ENCODE measurements at regions not wholly inside any gene's neighbourhood (a gene's known extent, or its start where the extent isn't known, plus 50 kb on each side); places are given as distances from the start of the nearest gene placed in this dataset.

DNA sequence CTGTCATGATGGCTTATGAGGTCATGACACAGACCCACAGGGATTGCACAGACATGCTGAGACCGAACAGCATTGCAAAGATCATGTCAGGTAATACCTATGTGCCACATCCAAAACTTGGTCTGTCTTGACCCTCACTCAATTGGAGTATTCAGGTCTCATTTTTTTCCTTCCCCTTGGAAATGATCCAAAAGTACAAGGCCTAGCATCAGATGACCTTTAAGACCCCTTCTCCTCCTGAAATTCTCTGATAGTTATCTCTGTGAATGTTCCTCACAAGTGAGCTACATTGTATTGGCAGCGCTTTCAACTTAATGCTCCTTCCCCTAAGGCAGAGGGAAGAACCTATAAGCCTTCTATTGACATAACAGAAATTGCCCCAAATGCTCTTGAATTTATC, 507.4 kb upstream of the JARID2 start:
- no peaks in the 10 kb centered on the region for H3K79me2 ChIP-seq
- H3K4me3 ChIP-seq (ENCODE audit: low read depth, low read length) = no peak overlapping the region
- H3K4me2 ChIP-seq (ENCODE audit: low read length) = no peak overlapping the region
- H2AFZ ChIP-seq = no peak overlapping the region
- no peaks in the 10 kb centered on the region for H3K36me3 ChIP-seq (ENCODE audit: control insufficient read depth, insufficient read depth, low read length)
- no peaks in the 10 kb centered on the region for H3K9me3 ChIP-seq (ENCODE audit: control insufficient read depth, low read length)
- no peak overlapping the region for H3K9ac ChIP-seq
- no peaks in the 10 kb centered on the region for H3K27me3 ChIP-seq (ENCODE audit: control insufficient read depth, insufficient read depth, low read length)
- H3K4me1 ChIP-seq = no peaks in the 10 kb centered on the region
- no peak overlapping the region for H3K27ac ChIP-seq
- TF ChIP-seq, protein P1, sequence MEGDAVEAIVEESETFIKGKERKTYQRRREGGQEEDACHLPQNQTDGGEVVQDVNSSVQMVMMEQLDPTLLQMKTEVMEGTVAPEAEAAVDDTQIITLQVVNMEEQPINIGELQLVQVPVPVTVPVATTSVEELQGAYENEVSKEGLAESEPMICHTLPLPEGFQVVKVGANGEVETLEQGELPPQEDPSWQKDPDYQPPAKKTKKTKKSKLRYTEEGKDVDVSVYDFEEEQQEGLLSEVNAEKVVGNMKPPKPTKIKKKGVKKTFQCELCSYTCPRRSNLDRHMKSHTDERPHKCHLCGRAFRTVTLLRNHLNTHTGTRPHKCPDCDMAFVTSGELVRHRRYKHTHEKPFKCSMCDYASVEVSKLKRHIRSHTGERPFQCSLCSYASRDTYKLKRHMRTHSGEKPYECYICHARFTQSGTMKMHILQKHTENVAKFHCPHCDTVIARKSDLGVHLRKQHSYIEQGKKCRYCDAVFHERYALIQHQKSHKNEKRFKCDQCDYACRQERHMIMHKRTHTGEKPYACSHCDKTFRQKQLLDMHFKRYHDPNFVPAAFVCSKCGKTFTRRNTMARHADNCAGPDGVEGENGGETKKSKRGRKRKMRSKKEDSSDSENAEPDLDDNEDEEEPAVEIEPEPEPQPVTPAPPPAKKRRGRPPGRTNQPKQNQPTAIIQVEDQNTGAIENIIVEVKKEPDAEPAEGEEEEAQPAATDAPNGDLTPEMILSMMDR (IDR thresholded peaks at IDR 0.05) = no peak

DNA sequence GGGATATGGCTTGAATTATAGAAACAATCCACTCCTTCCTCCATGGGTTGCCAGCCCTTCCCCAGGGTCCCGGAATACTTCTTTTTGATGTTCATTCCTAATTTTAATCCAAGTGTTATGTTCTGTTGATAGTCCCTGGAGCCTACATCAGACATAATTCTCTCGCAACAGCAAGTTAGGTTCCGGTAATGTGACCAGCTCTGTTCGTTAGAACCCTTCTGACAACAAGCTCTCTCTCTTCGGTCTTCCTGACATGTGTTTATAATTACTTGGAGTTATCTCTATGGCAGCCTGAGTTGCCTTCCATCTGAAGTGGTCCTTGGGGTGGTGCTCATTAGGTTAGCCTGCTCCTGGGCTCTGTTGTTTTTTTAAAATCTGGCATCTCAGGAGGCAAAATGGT, 506.9 kb upstream of the JARID2 start:
- Histone ChIP-seq H2AFZ (no peak overlapping the region), H3K9me3 (ENCODE audit: control insufficient read depth, low read length) (no peaks in the 10 kb centered on the region), H3K27me3 (ENCODE audit: control insufficient read depth, insufficient read depth, low read length) (no peaks in the 10 kb centered on the region), H3K9ac (no peak overlapping the region), H3K4me3 (ENCODE audit: low read depth, low read length) (no peak overlapping the region), H3K4me2 (ENCODE audit: low read length) (no peak overlapping the region), H3K36me3 (ENCODE audit: control insufficient read depth, insufficient read depth, low read length) (no peaks in the 10 kb centered on the region), H3K4me1 (no peaks in the 10 kb centered on the region), H3K79me2 (no peaks in the 10 kb centered on the region), H3K27ac (no peak overlapping the region)
- TF ChIP-seq, protein P1 (IDR thresholded peaks at IDR 0.05) = no peak

DNA sequence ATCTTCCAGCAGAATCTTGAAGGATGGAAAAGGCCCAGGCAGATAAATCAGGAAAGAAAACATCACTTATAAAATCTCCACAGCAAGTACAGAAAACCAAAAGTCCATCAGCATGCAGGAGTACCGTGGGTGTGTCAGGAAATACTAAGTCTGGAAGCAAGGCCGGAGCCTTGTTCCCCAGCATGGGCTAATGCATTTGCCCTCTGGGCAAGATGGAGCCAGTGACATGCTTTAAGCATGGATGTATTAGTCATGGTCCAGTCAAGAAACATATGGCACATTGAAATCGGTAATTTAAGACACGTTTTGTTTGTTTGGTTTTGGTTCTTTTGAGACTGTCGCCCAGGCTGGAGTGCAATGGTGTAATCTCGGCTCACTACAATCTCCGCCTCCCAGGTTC, 506.0 kb upstream of the JARID2 start:
- Histone ChIP-seq H3K27me3 (ENCODE audit: control insufficient read depth, insufficient read depth, low read length) (no peaks in the 10 kb centered on the region), H3K4me1 (no peaks in the 10 kb centered on the region), H3K79me2 (no peaks in the 10 kb centered on the region), H3K36me3 (ENCODE audit: control insufficient read depth, insufficient read depth, low read length) (no peaks in the 10 kb centered on the region), H3K4me3 (ENCODE audit: low read depth, low read length) (no peak overlapping the region), H2AFZ (no peak overlapping the region), H3K4me2 (ENCODE audit: low read length) (no peak overlapping the region), H3K9me3 (ENCODE audit: control insufficient read depth, low read length) (no peaks in the 10 kb centered on the region), H3K9ac (no peak overlapping the region), H3K27ac (no peak overlapping the region)
- TF ChIP-seq, protein P1 (IDR thresholded peaks at IDR 0.05) = no peak

DNA sequence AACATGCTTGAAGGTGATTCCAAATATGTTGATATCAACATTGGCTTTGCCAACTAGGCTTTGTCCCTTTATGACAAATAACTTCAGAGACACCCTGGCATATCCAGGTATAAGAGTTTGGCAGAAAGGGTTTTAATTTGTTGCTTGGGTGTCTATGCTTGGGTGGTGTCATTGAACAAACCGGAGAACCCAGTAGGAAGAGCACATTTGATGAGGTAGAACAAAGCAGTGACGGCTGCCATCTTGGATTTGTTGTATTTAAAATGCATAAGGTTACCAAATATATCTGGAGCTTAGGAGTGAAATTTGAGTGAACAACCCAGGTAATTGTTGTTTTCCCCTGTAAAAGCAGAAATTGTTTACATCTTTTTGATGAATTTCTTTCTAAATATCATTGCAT, 503.7 kb upstream of the JARID2 start:
- H3K4me1 ChIP-seq = no peaks in the 10 kb centered on the region
- TF ChIP-seq, protein P1 (IDR thresholded peaks at IDR 0.05) = no peak
- H3K9me3 ChIP-seq (ENCODE audit: control insufficient read depth, low read length) = no peaks in the 10 kb centered on the region
- H3K36me3 ChIP-seq (ENCODE audit: control insufficient read depth, insufficient read depth, low read length) = no peaks in the 10 kb centered on the region
- no peak overlapping the region for H3K27ac ChIP-seq
- H3K4me2 ChIP-seq (ENCODE audit: low read length) = no peak overlapping the region
- no peak overlapping the region for H2AFZ ChIP-seq
- H3K27me3 ChIP-seq (ENCODE audit: control insufficient read depth, insufficient read depth, low read length) = no peaks in the 10 kb centered on the region
- no peaks in the 10 kb centered on the region for H3K79me2 ChIP-seq
- H3K4me3 ChIP-seq (ENCODE audit: low read depth, low read length) = no peak overlapping the region
- no peak overlapping the region for H3K9ac ChIP-seq

DNA sequence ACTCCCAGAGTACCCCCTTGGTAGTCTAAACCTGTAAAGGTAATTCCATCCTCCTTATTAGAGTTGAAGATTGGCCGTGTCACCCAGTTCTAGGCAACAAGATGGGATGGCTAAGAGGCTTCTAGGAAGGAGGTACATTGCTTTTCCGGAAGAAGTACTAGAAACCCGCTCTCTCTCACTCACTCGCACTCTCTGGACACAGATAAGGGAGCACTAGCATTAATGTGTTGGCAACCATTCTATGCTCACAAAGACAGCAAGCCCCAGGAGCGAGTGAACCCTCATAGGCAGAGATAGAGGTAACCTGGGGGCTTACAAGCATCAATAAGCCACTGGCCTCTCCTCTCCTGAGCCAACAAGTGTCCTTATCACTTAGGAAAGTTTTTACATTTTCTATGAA, 503.2 kb upstream of the JARID2 start:
- no peak overlapping the region for H3K4me3 ChIP-seq (ENCODE audit: low read depth, low read length)
- H3K9ac ChIP-seq = no peak overlapping the region
- H3K4me2 ChIP-seq (ENCODE audit: low read length) = no peak overlapping the region
- no peaks in the 10 kb centered on the region for H3K79me2 ChIP-seq
- H3K27me3 ChIP-seq (ENCODE audit: control insufficient read depth, insufficient read depth, low read length) = no peaks in the 10 kb centered on the region
- no peak overlapping the region for H3K27ac ChIP-seq
- H3K9me3 ChIP-seq (ENCODE audit: control insufficient read depth, low read length) = no peaks in the 10 kb centered on the region
- TF ChIP-seq, protein P1 (IDR thresholded peaks at IDR 0.05) = no peak
- no peak overlapping the region for H2AFZ ChIP-seq
- no peaks in the 10 kb centered on the region for H3K4me1 ChIP-seq
- no peaks in the 10 kb centered on the region for H3K36me3 ChIP-seq (ENCODE audit: control insufficient read depth, insufficient read depth, low read length)

Measured in parathyroid adenoma (tissue), 2 donors.